Endothelial cell of umbilical vein (primary cell): ENCODE measurements at regions not wholly inside any gene's neighbourhood (a gene's known extent, or its start where the extent isn't known, plus 50 kb on each side); places are given as distances from the start of the nearest gene placed in this dataset.

Experiments
- BruUV-seq: library from RNA; stranded (reverse); fragments of 400-500 nt; replicated peaks from 2 replicates; lab custom pipeline; 2021; lab: Mats Ljungman, UMichigan
- CTCF ChIA-PET: fragments of 300-600, 350-600 bp; sonication (Branson Sonifier 250); formaldehyde crosslinking; loops from one replicate; lab custom pipeline; 2021; ENCODE audit warnings: antibody characterized with exemption, inconsistent platforms; lab: Charles Lee
- POLR2A ChIA-PET: fragments of 300-600, 350-600 bp; sonication (Branson Sonifier 250); formaldehyde crosslinking; loops from one replicate; lab custom pipeline; 2021; ENCODE audit warnings: antibody characterized with exemption, inconsistent platforms; lab: Charles Lee
- DNase-seq: peaks from one replicate; pipeline ENCODE4 v3.0.0-alpha.2; 2011; ENCODE audit warnings: low read depth, low spot score
- FAIRE-seq: peaks from 2 replicates; lab custom pipeline; 2011; peaks lifted over from hg19 to GRCh38; lab: Jason Lieb, UNC
- H2AFZ ChIP-seq: 2 replicates; pipeline ENCODE4 v1.6.0; 2012; ENCODE audit warnings: low read depth, low read length, control low read depth, inconsistent platforms
- H3K27ac ChIP-seq: 2 replicates; pipeline ENCODE4 v1.5.1; 2011; ENCODE audit warnings: low read depth, mild to moderate bottlenecking, control low read depth, low read length, moderate library complexity; ENCODE audit not compliant: insufficient read depth
- H3K27me3 ChIP-seq, 2 experiments: 2 replicates each; pipeline versions ENCODE4 v1.6.0 to v1.6.1; 2011; ENCODE audit warnings: low read length in 2 of 2, mixed read lengths in 1 of 2; ENCODE audit not compliant: control insufficient read depth in 2 of 2, insufficient read depth in 2 of 2
- H3K36me3 ChIP-seq, 2 experiments: 2 replicates in 1 of 2; 3 replicates in 1 of 2; pipeline ENCODE4 v1.5.1; 2011; ENCODE audit warnings: low read length in 2 of 2, mild to moderate bottlenecking in 1 of 2, moderate library complexity in 1 of 2; ENCODE audit not compliant: control insufficient read depth in 2 of 2, insufficient read depth in 2 of 2; ENCODE audit errors: extremely low read depth in 1 of 2
- H3K4me1 ChIP-seq: 3 replicates; pipeline ENCODE4 v1.5.1; 2011; ENCODE audit warnings: mild to moderate bottlenecking, low read length; ENCODE audit not compliant: control insufficient read depth, insufficient read depth; ENCODE audit errors: extremely low read depth
- H3K4me2 ChIP-seq: 2 replicates; pipeline ENCODE4 v1.6.1; 2011; ENCODE audit warnings: low read length, control low read depth, mixed read lengths; ENCODE audit not compliant: insufficient read depth
- H3K4me3 ChIP-seq, 3 experiments: fragments of 200-600 bp in 1 of 3; sonication (generic), shearing (Covaris generic) in 1 of 3; replicated peaks in 1 of 3; 2 replicates each; pipeline ENCODE4 v1.5.1; 2011 to 2016; ENCODE audit warnings: control low read depth in 3 of 3, low read length in 3 of 3, mild to moderate bottlenecking in 2 of 3, inconsistent platforms in 1 of 3, low read depth in 1 of 3, moderate library complexity in 1 of 3; ENCODE audit not compliant: insufficient read depth in 1 of 3
- H3K79me2 ChIP-seq: 2 replicates; pipeline ENCODE4 v1.6.0; 2012; ENCODE audit warnings: low read length, inconsistent platforms; ENCODE audit not compliant: control insufficient read depth, insufficient read depth
- H3K9ac ChIP-seq: replicated peaks from 2 replicates; pipeline ENCODE3; 2011; ENCODE audit warnings: low read length, control low read depth; ENCODE audit not compliant: insufficient read depth; ENCODE audit errors: extremely low read depth
- H3K9me1 ChIP-seq: replicated peaks from 3 replicates; pipeline ENCODE4 v1.6.0; 2011; ENCODE audit warnings: mild to moderate bottlenecking, low read length; ENCODE audit not compliant: control insufficient read depth, insufficient read depth; ENCODE audit errors: extremely low read depth
- H3K9me3 ChIP-seq: replicated peaks from 2 replicates; pipeline ENCODE4 v1.5.1; 2012; ENCODE audit warnings: low read length, inconsistent platforms; ENCODE audit not compliant: control insufficient read depth, insufficient read depth
- H4K20me1 ChIP-seq: replicated peaks from 2 replicates; pipeline ENCODE3; 2011; ENCODE audit warnings: mild to moderate bottlenecking, low read length; ENCODE audit not compliant: control insufficient read depth, insufficient read depth; ENCODE audit errors: extremely low read depth
- CTCF ChIP-seq, 2 donors: IDR thresholded peaks; 1 replicate in 1 of 2; 2 replicates in 1 of 2; pipeline ENCODE4 v1.5.1; 2011; ENCODE audit warnings: low read length in 2 of 2, mild to moderate bottlenecking in 2 of 2, moderate library complexity in 2 of 2, control low read depth in 1 of 2, inconsistent platforms in 1 of 2, low read depth in 1 of 2; ENCODE audit not compliant: insufficient read depth in 1 of 2; ENCODE audit errors: extremely low read depth in 1 of 2
- EZH2 ChIP-seq: IDR thresholded peaks from 2 replicates; pipeline ENCODE4 v1.6.1; 2012; ENCODE audit warnings: borderline replicate concordance, low read depth, mild to moderate bottlenecking, moderate library complexity, low read length, inconsistent platforms; ENCODE audit not compliant: severe bottlenecking
- FOS ChIP-seq: IDR thresholded peaks from 2 replicates; pipeline ENCODE4 v1.6.1; 2011; ENCODE audit warnings: mild to moderate bottlenecking, low read length, moderate library complexity, borderline replicate concordance; ENCODE audit not compliant: insufficient read depth
- GATA2 ChIP-seq: IDR thresholded peaks from 2 replicates; pipeline ENCODE4 v1.7.0; 2011; ENCODE audit warnings: low read depth, mild to moderate bottlenecking, moderate library complexity, mixed read lengths, low read length; ENCODE audit not compliant: insufficient read length, insufficient read depth
- JUN ChIP-seq: IDR thresholded peaks from 2 replicates; pipeline ENCODE4 v1.6.1; 2011; ENCODE audit warnings: borderline replicate concordance, low read depth; ENCODE audit not compliant: insufficient read length, insufficient read depth
- MAX ChIP-seq: IDR thresholded peaks from 2 replicates; pipeline ENCODE4 v1.6.1; 2011; ENCODE audit not compliant: insufficient read depth, insufficient read length
- MYC ChIP-seq: IDR thresholded peaks from one replicate; pipeline ENCODE4 v1.6.1; 2011; ENCODE audit warnings: mild to moderate bottlenecking, low read depth, low read length
- POLR2A ChIP-seq: IDR thresholded peaks from 2 replicates; pipeline ENCODE4 v1.6.1; 2012; ENCODE audit warnings: low read depth, mild to moderate bottlenecking, control low read depth, low read length
- POLR2AphosphoS5 ChIP-seq: IDR thresholded peaks from 2 replicates; pipeline ENCODE4 v1.6.1; 2012; ENCODE audit warnings: low read depth, mild to moderate bottlenecking, control low read depth, low read length, moderate library complexity; ENCODE audit not compliant: insufficient read depth
- dilution Hi-C: fragments of 300-500 bp; cut with MboI; formaldehyde crosslinking; loops from one replicate; pipeline ENCODE4 v1.15.0; 2019; ENCODE audit warnings: low sequenced_read_pairs; ENCODE audit not compliant: extremely low pct_ligation_motif_present
- intact Hi-C: fragments of 100-400 bp; cut with micrococcal nuclease; formaldehyde crosslinking; loops from one replicate; pipeline ENCODE4 v1.10.0; 2022

DNA sequence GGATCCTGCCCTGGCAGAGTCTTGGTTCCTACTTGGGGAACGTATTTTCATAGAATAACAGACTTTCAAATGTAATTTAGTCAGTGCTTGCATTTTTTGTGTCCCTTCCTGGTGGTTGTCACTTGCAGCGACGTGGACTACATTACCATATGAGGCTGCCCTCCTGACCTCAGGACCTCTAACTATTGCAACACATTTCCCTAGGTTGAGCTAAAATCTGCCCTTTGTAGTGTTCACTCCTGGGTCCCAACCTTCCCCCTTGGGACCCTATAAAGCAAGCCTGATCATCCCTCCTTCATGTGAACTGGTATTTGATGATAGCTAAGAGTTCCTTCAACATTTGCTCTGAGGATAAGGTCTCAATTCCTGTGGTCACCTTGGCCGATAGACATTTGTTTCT, 95.6 kb upstream of the CACNA1E start:
- H3K79me2 ChIP-seq: no peaks in the 10 kb centered on the region
- H3K4me1 ChIP-seq: no peaks in the 10 kb centered on the region
- no peak for TF ChIP-seq FOS
- TF ChIP-seq CTCF (IDR thresholded peaks at IDR 0.05; ENCODE audit: extremely low read depth in 1 of 2, insufficient read depth in 1 of 2, low read depth in 1 of 2, low read length in 2 of 2): no peak
- TF ChIP-seq POLR2A: no peak
- no peak for TF ChIP-seq GATA2
- TF ChIP-seq POLR2AphosphoS5: no peak
- no peak for TF ChIP-seq EZH2
- TF ChIP-seq MYC: no peak
- no peak for TF ChIP-seq JUN
- TF ChIP-seq MAX: no peak
- H3K36me3 ChIP-seq: no peaks in the 10 kb centered on the region
- H3K27ac ChIP-seq: no peak overlapping the region
- POLR2A ChIA-PET: no interaction called here
- H3K4me3 ChIP-seq: no peak overlapping the region
- no peaks in the 10 kb centered on the region for H3K9me1 ChIP-seq
- FAIRE-seq (no peak), DNase-seq (no peak)
- H3K9ac ChIP-seq: no peak overlapping the region
- dilution Hi-C loops: no loop called here
- intact Hi-C loops: no loop called here
- no TSS peak for BruUV-seq
- no peak overlapping the region for H2AFZ ChIP-seq
- no peaks in the 10 kb centered on the region for H3K27me3 ChIP-seq
- no peak overlapping the region for H3K4me2 ChIP-seq
- CTCF ChIA-PET: no interaction called here
- H3K9me3 ChIP-seq: no peaks in the 10 kb centered on the region
- H4K20me1 ChIP-seq: no peaks in the 10 kb centered on the region
